ENCODE measurements at regions not wholly inside any gene's neighbourhood (a gene's known extent, or its start where the extent isn't known, plus 50 kb on each side); places are given as distances from the start of the nearest gene placed in this dataset.

- no peak for TF ChIP-seq CTCF (conservative IDR thresholded peaks at IDR 0.05; ENCODE audit: low read depth, low read length)
- no peak for TF ChIP-seq POLR2A (IDR thresholded peaks at IDR 0.05; ENCODE audit: low read depth, low read length)
- TF ChIP-seq USF2 (IDR thresholded peaks at IDR 0.05; ENCODE audit: low read depth, low read length), result no peak
- TF ChIP-seq SMC3 (IDR thresholded peaks at IDR 0.05; ENCODE audit: low read depth, low read length), result no peak
- TF ChIP-seq BHLHE40 (IDR thresholded peaks at IDR 0.05; ENCODE audit: low read depth, low read length), result no peak
- TF ChIP-seq RAD21 (IDR thresholded peaks at IDR 0.05; ENCODE audit: low read length), result no peak
Measured at GRCh38 chr15:25176616-25176923, 221.8 kb downstream of the SNRPN start.
